Trophoblast cell (in vitro differentiated cells and primary cell): ENCODE measurements at regions not wholly inside any gene's neighbourhood (a gene's known extent, or its start where the extent isn't known, plus 50 kb on each side); places are given as distances from the start of the nearest gene placed in this dataset.

Experiments
- DNase-seq, 2 donors: peaks; one replicate each; pipeline ENCODE4 v3.0.0-alpha.2; 2016
- H2AFZ ChIP-seq: 2 replicates; pipeline ENCODE4 v1.6.1; 2013; ENCODE audit warnings: low read length, moderate library complexity, mild to moderate bottlenecking; ENCODE audit not compliant: insufficient read depth, poor library complexity
- H2AK5ac ChIP-seq: 2 replicates; pipeline ENCODE4 v1.6.1; 2013; ENCODE audit warnings: mild to moderate bottlenecking, low read length
- H2BK120ac ChIP-seq: 2 replicates; pipeline ENCODE4 v1.6.1; 2013; ENCODE audit warnings: low read length, mild to moderate bottlenecking, moderate library complexity; ENCODE audit not compliant: insufficient read depth, poor library complexity
- H2BK12ac ChIP-seq: 2 replicates; pipeline ENCODE4 v1.6.1; 2013; ENCODE audit warnings: mild to moderate bottlenecking, low read length, moderate library complexity
- H2BK5ac ChIP-seq: 2 replicates; pipeline ENCODE4 v1.6.1; 2013; ENCODE audit warnings: low read length, low read depth, moderate library complexity, mild to moderate bottlenecking; ENCODE audit not compliant: poor library complexity
- H3K14ac ChIP-seq: 2 replicates; pipeline ENCODE4 v1.6.1; 2013; ENCODE audit warnings: mild to moderate bottlenecking, low read length
- H3K18ac ChIP-seq: 2 replicates; pipeline ENCODE4 v1.6.1; 2013; ENCODE audit warnings: mild to moderate bottlenecking, low read length
- H3K23ac ChIP-seq: 2 replicates; pipeline ENCODE4 v1.6.1; 2013; ENCODE audit warnings: low read length
- H3K27ac ChIP-seq: 2 replicates; pipeline ENCODE4 v1.5.1; 2013; ENCODE audit warnings: low read depth, mild to moderate bottlenecking, inconsistent platforms, low read length, moderate library complexity
- H3K27me3 ChIP-seq: 2 replicates; pipeline ENCODE4 v1.6.1; 2013; ENCODE audit warnings: inconsistent platforms, mild to moderate bottlenecking, low read length, moderate library complexity; ENCODE audit not compliant: insufficient read depth
- H3K36me3 ChIP-seq, 2 experiments: 1 replicate in 1 of 2; 2 replicates in 1 of 2; pipeline ENCODE4 v1.6.1; 2013; ENCODE audit warnings: low read length in 2 of 2, mild to moderate bottlenecking in 2 of 2, moderate library complexity in 1 of 2; ENCODE audit not compliant: insufficient read depth in 2 of 2, control insufficient read depth in 1 of 2
- H3K4ac ChIP-seq: 2 replicates; pipeline ENCODE4 v1.6.1; 2013; ENCODE audit warnings: low read depth, mild to moderate bottlenecking, low read length, moderate library complexity
- H3K4me1 ChIP-seq, 2 experiments: 1 replicate in 1 of 2; 2 replicates in 1 of 2; pipeline ENCODE4 v1.6.1; 2013; ENCODE audit warnings: low read length in 2 of 2, mild to moderate bottlenecking in 2 of 2, moderate library complexity in 1 of 2; ENCODE audit not compliant: insufficient read depth in 2 of 2, control insufficient read depth in 1 of 2
- H3K4me2 ChIP-seq: 2 replicates; pipeline ENCODE4 v1.6.1; 2013; ENCODE audit warnings: inconsistent platforms, mild to moderate bottlenecking, low read length, moderate library complexity
- H3K4me3 ChIP-seq: 2 replicates; pipeline ENCODE4 v1.5.1; 2013; ENCODE audit warnings: mild to moderate bottlenecking, low read depth, low read length, inconsistent platforms
- H3K79me1 ChIP-seq: one replicate; pipeline ENCODE4 v1.6.1; 2013; ENCODE audit warnings: low read length
- H3K79me2 ChIP-seq: 2 replicates; pipeline ENCODE4 v1.6.1; 2013; ENCODE audit warnings: low read length, mild to moderate bottlenecking; ENCODE audit not compliant: control insufficient read depth, insufficient read depth, poor library complexity
- H3K9ac ChIP-seq: 2 replicates; pipeline ENCODE4 v1.6.1; 2013; ENCODE audit warnings: mild to moderate bottlenecking, low read length
- H3K9me3 ChIP-seq: 2 replicates; pipeline ENCODE4 v1.6.1; 2013; ENCODE audit warnings: low read depth, mild to moderate bottlenecking, control low read depth, inconsistent platforms, low read length; ENCODE audit not compliant: insufficient read depth
- H4K12ac ChIP-seq: 2 replicates; pipeline ENCODE4 v1.6.1; 2013; ENCODE audit warnings: low read depth, mild to moderate bottlenecking, low read length, moderate library complexity
- H4K8ac ChIP-seq: 2 replicates; pipeline ENCODE4 v1.6.1; 2013; ENCODE audit warnings: low read depth, mild to moderate bottlenecking, low read length, moderate library complexity
- H4K91ac ChIP-seq: one replicate; pipeline ENCODE4 v1.6.1; 2013; ENCODE audit warnings: low read depth, mild to moderate bottlenecking, low read length, moderate library complexity
- WGBS: extraction: QIAGEN DNeasy Blood & Tissue Kit; methylation state at CpG from one replicate; pipeline ENCODE4 v1.1.7; 2013; ENCODE audit warnings: missing lambda C conversion rate; ENCODE audit not compliant: insufficient read length, insufficient coverage; ENCODE audit errors: extremely low coverage; 5-methylcytosine and 5-hydroxymethylcytosine counted together

DNA sequence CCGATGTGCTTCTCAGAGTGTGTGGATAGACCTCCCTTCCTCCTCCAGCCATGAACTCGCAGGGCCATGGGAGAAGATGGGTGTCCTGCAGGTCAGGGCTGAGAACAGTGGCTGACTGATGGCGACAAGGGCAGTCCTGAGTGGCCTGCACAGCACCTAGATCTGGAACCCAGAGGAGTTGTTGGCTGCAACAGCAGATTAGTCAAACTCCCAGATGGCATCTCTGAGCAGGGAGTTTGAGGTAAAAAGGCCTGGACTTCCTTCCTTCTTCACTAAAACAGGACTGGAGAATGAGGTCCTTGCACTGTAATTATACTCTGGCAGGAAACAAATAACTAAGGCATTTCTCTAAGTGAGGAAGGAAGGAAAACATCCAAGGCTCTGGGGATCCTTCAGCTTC is 160.8 kb downstream of the MYCN start:
- H3K23ac ChIP-seq: no peak overlapping the region
- H3K79me2 ChIP-seq: no peaks in the 10 kb centered on the region
- no peaks in the 10 kb centered on the region for H3K27me3 ChIP-seq
- H3K4ac ChIP-seq: no peak overlapping the region
- no peaks in the 10 kb centered on the region for H3K36me3 ChIP-seq
- no peak overlapping the region for H3K18ac ChIP-seq
- H2BK5ac ChIP-seq: no peak overlapping the region
- H2AFZ ChIP-seq: no peak overlapping the region
- H2BK120ac ChIP-seq: no peak overlapping the region
- no peak overlapping the region for H2AK5ac ChIP-seq
- no peak overlapping the region for H3K4me3 ChIP-seq
- no peak overlapping the region for H4K12ac ChIP-seq
- H3K4me2 ChIP-seq: no peak overlapping the region
- no peak overlapping the region for H4K91ac ChIP-seq
- H3K9ac ChIP-seq: no peak overlapping the region
- no CpG with 5 or more reads among the region's 3 CpGs for WGBS
- H3K4me1 ChIP-seq: peaks cover 17 to 19% of the 10 kb centered on the region in 2 experiments
- no peak for DNase-seq
- peaks cover 10% of the 10 kb centered on the region for H3K79me1 ChIP-seq
- no peak overlapping the region for H3K27ac ChIP-seq
- peaks cover 2% of the 10 kb centered on the region for H3K9me3 ChIP-seq
- no peak overlapping the region for H4K8ac ChIP-seq
- H3K14ac ChIP-seq: no peak overlapping the region
- H2BK12ac ChIP-seq: no peak overlapping the region

DNA sequence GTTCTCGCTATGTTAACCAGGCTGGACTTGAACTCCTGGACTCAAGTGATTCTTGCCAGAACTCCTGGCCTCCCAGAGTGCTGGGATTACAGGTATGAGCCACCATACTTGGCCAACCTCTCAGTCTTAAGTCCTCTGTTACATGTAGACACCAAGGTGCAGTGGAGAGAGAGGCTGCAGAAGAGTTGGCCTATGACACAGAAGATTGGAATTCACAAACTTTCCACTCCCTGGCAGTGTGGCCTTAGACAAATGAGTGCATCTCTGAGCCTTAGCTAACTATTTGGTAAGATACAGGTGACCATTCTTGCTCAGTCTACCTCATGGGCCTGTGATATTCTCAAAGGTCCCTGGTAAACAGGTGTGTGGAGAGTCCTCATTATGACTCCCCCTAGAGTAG is 159.7 kb downstream of the MYCN start:
- Histone ChIP-seq H3K4me3 (no peak overlapping the region), H3K23ac (no peak overlapping the region), H2AFZ (no peak overlapping the region), H3K36me3 (no peaks in the 10 kb centered on the region), H3K9me3 (peaks cover 2% of the 10 kb centered on the region), H3K27me3 (no peaks in the 10 kb centered on the region), H4K12ac (no peak overlapping the region), H3K4me2 (no peak overlapping the region), H3K79me1 (peaks cover 5% of the 10 kb centered on the region), H3K9ac (no peak overlapping the region), H4K91ac (no peak overlapping the region), H2BK120ac (no peak overlapping the region), H2AK5ac (no peak overlapping the region), H4K8ac (no peak overlapping the region), H3K14ac (no peak overlapping the region), H3K79me2 (no peaks in the 10 kb centered on the region), H2BK12ac (no peak overlapping the region), H3K4ac (no peak overlapping the region), H3K18ac (no peak overlapping the region), H3K4me1 (peaks cover 7 to 12% of the 10 kb centered on the region in 2 experiments), H3K27ac (no peak overlapping the region), H2BK5ac (no peak overlapping the region)
- WGBS: no CpG with 5 or more reads among the region's 1 CpG
- peak; percentile 32 to 77 for DNase-seq

DNA sequence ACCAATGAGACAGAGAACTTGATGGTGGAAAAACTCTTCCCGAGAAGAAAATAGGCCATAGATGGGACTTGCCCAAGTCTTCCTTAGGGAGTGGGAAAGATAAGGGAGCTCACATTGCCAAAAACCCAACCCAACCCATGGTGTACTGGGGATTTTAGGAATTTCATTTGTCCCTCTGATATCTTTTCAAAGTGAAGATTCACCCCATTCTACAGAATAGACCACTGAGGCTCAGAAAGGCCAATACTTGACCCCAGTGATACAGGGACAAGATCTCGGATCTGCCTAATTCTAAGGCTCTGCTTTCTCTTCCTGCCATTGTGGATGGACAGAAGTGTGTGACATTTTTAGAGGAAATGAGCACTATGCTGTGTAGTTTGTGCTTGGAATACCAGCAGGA is 159.0 kb downstream of the MYCN start:
- H3K9me3 ChIP-seq: peaks cover 2% of the 10 kb centered on the region
- H3K23ac ChIP-seq: no peak overlapping the region
- H2AFZ ChIP-seq: no peak overlapping the region
- H2BK120ac ChIP-seq: no peak overlapping the region
- H3K36me3 ChIP-seq: no peaks in the 10 kb centered on the region
- no peak overlapping the region for H3K18ac ChIP-seq
- no peak overlapping the region for H4K91ac ChIP-seq
- H3K79me1 ChIP-seq: peaks cover 2% of the 10 kb centered on the region
- H3K4me2 ChIP-seq: no peak overlapping the region
- no peak overlapping the region for H3K27ac ChIP-seq
- no peak for DNase-seq
- no peak overlapping the region for H3K9ac ChIP-seq
- whole genome bisulfite sequencing: no CpG with 5 or more reads among the region's 2 CpGs
- H2AK5ac ChIP-seq: no peak overlapping the region
- no peak overlapping the region for H4K8ac ChIP-seq
- no peaks in the 10 kb centered on the region for H3K79me2 ChIP-seq
- no peak overlapping the region for H4K12ac ChIP-seq
- no peak overlapping the region for H3K4ac ChIP-seq
- H3K27me3 ChIP-seq: no peaks in the 10 kb centered on the region
- no peak overlapping the region for H3K4me3 ChIP-seq
- H2BK12ac ChIP-seq: no peak overlapping the region
- peaks cover 5 to 6% of the 10 kb centered on the region in 2 experiments for H3K4me1 ChIP-seq
- no peak overlapping the region for H2BK5ac ChIP-seq
- no peak overlapping the region for H3K14ac ChIP-seq

DNA sequence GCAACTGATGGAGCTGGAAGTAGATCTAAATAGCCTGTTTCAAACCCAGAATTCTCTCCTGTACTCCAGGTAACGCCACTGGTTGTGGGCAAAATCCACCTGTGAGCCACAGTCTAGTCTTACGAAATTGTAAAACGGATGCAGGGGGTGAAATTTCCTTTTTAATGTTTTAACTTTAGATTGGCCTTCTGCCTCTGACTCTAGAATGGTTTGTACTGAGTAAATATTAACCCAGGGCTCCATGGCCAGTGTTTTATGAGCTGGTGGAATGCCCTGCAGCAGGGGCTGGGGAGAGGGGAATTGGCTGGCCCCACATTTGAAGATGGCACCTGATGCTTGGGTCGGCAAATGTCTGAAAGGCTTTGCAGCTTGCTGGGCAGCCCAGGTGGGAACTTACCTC is 156.6 kb downstream of the MYCN start:
- peaks cover 2% of the 10 kb centered on the region for H3K9me3 ChIP-seq
- no peak overlapping the region for H3K4me2 ChIP-seq
- H2BK12ac ChIP-seq: no peak overlapping the region
- no peak overlapping the region for H3K4me3 ChIP-seq
- no peaks in the 10 kb centered on the region for H3K27me3 ChIP-seq
- H3K4me1 ChIP-seq: peaks cover 5 to 6% of the 10 kb centered on the region in 2 experiments
- no peak overlapping the region for H2BK120ac ChIP-seq
- H4K12ac ChIP-seq: no peak overlapping the region
- no peak for DNase-seq
- no peaks in the 10 kb centered on the region for H3K36me3 ChIP-seq
- H2BK5ac ChIP-seq: no peak overlapping the region
- no peak overlapping the region for H3K4ac ChIP-seq
- no peak overlapping the region for H3K27ac ChIP-seq
- no peak overlapping the region for H4K91ac ChIP-seq
- H3K14ac ChIP-seq: no peak overlapping the region
- no peak overlapping the region for H2AFZ ChIP-seq
- H4K8ac ChIP-seq: no peak overlapping the region
- no peak overlapping the region for H3K9ac ChIP-seq
- WGBS: no CpG with 5 or more reads among the region's 4 CpGs
- no peaks in the 10 kb centered on the region for H3K79me1 ChIP-seq
- H3K18ac ChIP-seq: no peak overlapping the region
- H3K23ac ChIP-seq: no peak overlapping the region
- H2AK5ac ChIP-seq: no peak overlapping the region
- no peaks in the 10 kb centered on the region for H3K79me2 ChIP-seq
